ENCODE measurements at regions not wholly inside any gene's neighbourhood (a gene's known extent, or its start where the extent isn't known, plus 50 kb on each side); places are given as distances from the start of the nearest gene placed in this dataset.

- intact Hi-C loops (cut with micrococcal nuclease) (no loop called here), in situ Hi-C loops (cut with MboI; ENCODE audit: low sequenced_read_pairs) (no loop called here), dilution Hi-C loops (cut with HindIII; ENCODE audit: low sequenced_read_pairs, unreplicated experiment) (no loop called here)
- no peaks in the 10 kb centered on the region for H3K27me3 ChIP-seq (ENCODE audit: control insufficient read depth, insufficient read depth, low read length)
- no peaks in the 10 kb centered on the region for H3K4me1 ChIP-seq (ENCODE audit: control insufficient read depth, insufficient read depth, low read length)
- no peak overlapping the region for H3K18ac ChIP-seq (ENCODE audit: low read depth, low read length)
- no peak for TF ChIP-seq MXI1 (IDR thresholded peaks at IDR 0.05; ENCODE audit: borderline replicate concordance, low read depth, low read length)
- TF ChIP-seq FOS (IDR thresholded peaks at IDR 0.05; ENCODE audit: low read depth, low read length) = no peak
- TF ChIP-seq MAZ (IDR thresholded peaks at IDR 0.05; ENCODE audit: borderline replicate concordance, low read depth, low read length) = no peak
- no peak for TF ChIP-seq CHD1 (IDR thresholded peaks at IDR 0.05; ENCODE audit: low read depth, low read length)
- TF ChIP-seq MAFK (IDR thresholded peaks at IDR 0.05; ENCODE audit: low read depth, low read length) = no peak
- no peak for TF ChIP-seq ELK1 (IDR thresholded peaks at IDR 0.05; ENCODE audit: borderline replicate concordance, low read depth, low read length)
- no peak for TF ChIP-seq RAD21 (IDR thresholded peaks at IDR 0.05; ENCODE audit: low read length)
- TF ChIP-seq RCOR1 (IDR thresholded peaks at IDR 0.05; ENCODE audit: insufficient replicate concordance, low read length) = no peak
- no peak for TF ChIP-seq CTCF (conservative IDR thresholded peaks at IDR 0.05; ENCODE audit: low read depth, low read length)
- TF ChIP-seq BHLHE40 (IDR thresholded peaks at IDR 0.05; ENCODE audit: low read depth, low read length) = no peak
- no peak for TF ChIP-seq SMC3 (IDR thresholded peaks at IDR 0.05; ENCODE audit: low read depth, low read length)
- TF ChIP-seq CEBPB (IDR thresholded peaks at IDR 0.05; ENCODE audit: low read depth, low read length) = no peak
- no peak for TF ChIP-seq USF2 (IDR thresholded peaks at IDR 0.05; ENCODE audit: low read depth, low read length)
- no peak for TF ChIP-seq POLR2A (IDR thresholded peaks at IDR 0.05; ENCODE audit: low read depth, low read length)
- no peak overlapping the region for H2BK20ac ChIP-seq (ENCODE audit: low read depth, low read length)
- no peak overlapping the region for H2BK15ac ChIP-seq (ENCODE audit: low read depth, low read length)
- H2AK9ac ChIP-seq (replicated peaks; ENCODE audit: low read depth, low read length, poor library complexity) = no peak overlapping the region
- no peak overlapping the region for H3K4ac ChIP-seq (ENCODE audit: low read depth, low read length)
- H4K8ac ChIP-seq (ENCODE audit: low read depth in 2 of 2, low read length in 2 of 2) = no peak overlapping the region
- DNase-seq (peak; percentile 69), ATAC-seq (ENCODE audit: low read depth) (peak; percentile 48; the same call in 1 of the 2 replicates)
- H3K9ac ChIP-seq (ENCODE audit: low read depth, low read length) = no peak overlapping the region
- BruUV-seq (replicated peaks) = no TSS peak
- CTCF ChIA-PET = no interaction called here
- no CpG with 5 or more reads among the region's 2 CpGs for WGBS, 2 experiments (ENCODE audit: extremely low coverage in 2 of 2, insufficient read length in 1 of 2)
- H3K9me3 ChIP-seq (ENCODE audit: control insufficient read depth, insufficient read depth, low read length) = peaks cover 5% of the 10 kb centered on the region; the same call in 1 of the 2 replicates
- no peak overlapping the region for H2AK5ac ChIP-seq (ENCODE audit: low read depth, low read length)
- no peak overlapping the region for H2AFZ ChIP-seq (replicated peaks; ENCODE audit: low read length, poor library complexity)
- no peak overlapping the region for H3K4me2 ChIP-seq (ENCODE audit: low read depth, low read length)
- H4K5ac ChIP-seq (ENCODE audit: low read depth, low read length) = no peak overlapping the region
- no peak overlapping the region for H3K56ac ChIP-seq (ENCODE audit: extremely low read depth, insufficient read depth, low read length)
- H3K14ac ChIP-seq (replicated peaks; ENCODE audit: low read depth, low read length) = no peak overlapping the region
- H3K79me1 ChIP-seq (ENCODE audit: low read depth in 1 of 2, low read length in 2 of 2) = no peaks in the 10 kb centered on the region
- H3K27ac ChIP-seq (ENCODE audit: insufficient read depth, low read length) = no peak overlapping the region
- H4K20me1 ChIP-seq (ENCODE audit: insufficient read depth, low read length) = no peaks in the 10 kb centered on the region
- H3K9me1 ChIP-seq (ENCODE audit: insufficient read depth, low read length) = no peaks in the 10 kb centered on the region
- no peak overlapping the region for H4K91ac ChIP-seq (ENCODE audit: insufficient read depth, low read depth, low read length)
- H2BK5ac ChIP-seq (ENCODE audit: low read depth, low read length, poor library complexity, severe bottlenecking) = no peak overlapping the region
- no peak overlapping the region for H2BK120ac ChIP-seq (ENCODE audit: low read depth, low read length)
- H3K36me3 ChIP-seq (ENCODE audit: control insufficient read depth, insufficient read depth, low read length) = no peaks in the 10 kb centered on the region
- no peak overlapping the region for H3K23ac ChIP-seq (ENCODE audit: low read depth, low read length)
- no peak overlapping the region for H3K4me3 ChIP-seq (ENCODE audit: insufficient read depth, low read depth, low read length)
- POLR2A ChIA-PET (ENCODE audit: unreplicated experiment) = no interaction called here
These were observed 1252.5 kb downstream of the EFNA5 start for GRCh38 chr5:106418196-106418595.

Measured in IMR-90 (cell line).